HFFc6 (cell line): ENCODE measurements at regions not wholly inside any gene's neighbourhood (a gene's known extent, or its start where the extent isn't known, plus 50 kb on each side); places are given as distances from the start of the nearest gene placed in this dataset.
"Not testable (repeated sequence)": the region's sequence is repeated elsewhere in the genome, so short reads cannot be mapped to it uniquely, and the experiment has no call there.

Experiments used
- DNase-seq: peaks from one replicate; pipeline ENCODE4 v3.0.0-alpha.2; 2018
- H3K27ac Mint-ChIP-seq: 2 replicates; pipeline ENCODE4 v1.8.0; 2020; ENCODE audit warnings: mild to moderate bottlenecking, mixed read lengths
- H3K27me3 Mint-ChIP-seq: 2 replicates; pipeline ENCODE4 v1.8.0; 2021; ENCODE audit warnings: mild to moderate bottlenecking, moderate library complexity, mixed read lengths; ENCODE audit not compliant: insufficient read depth
- H3K36me3 Mint-ChIP-seq: 2 replicates; pipeline ENCODE4 v1.8.0; 2021; ENCODE audit warnings: low read depth, mixed read lengths
- H3K4me1 Mint-ChIP-seq: 2 replicates; pipeline ENCODE4 v1.8.0; 2020; ENCODE audit warnings: low read depth, mixed read lengths
- H3K4me3 Mint-ChIP-seq: 2 replicates; pipeline ENCODE4 v1.8.0; 2020; ENCODE audit warnings: mild to moderate bottlenecking, moderate library complexity, mixed read lengths
- H3K9me3 Mint-ChIP-seq: 2 replicates; pipeline ENCODE4 v1.8.0; 2020; ENCODE audit warnings: mild to moderate bottlenecking, mixed read lengths
- TF ChIP-seq, protein P1 (sequence below): fragments of 200-600 bp; sonication (generic); IDR thresholded peaks from 2 replicates; pipeline ENCODE4 v1.5.0; 2021; ENCODE audit warnings: antibody characterized with exemption, mild to moderate bottlenecking

DNA sequence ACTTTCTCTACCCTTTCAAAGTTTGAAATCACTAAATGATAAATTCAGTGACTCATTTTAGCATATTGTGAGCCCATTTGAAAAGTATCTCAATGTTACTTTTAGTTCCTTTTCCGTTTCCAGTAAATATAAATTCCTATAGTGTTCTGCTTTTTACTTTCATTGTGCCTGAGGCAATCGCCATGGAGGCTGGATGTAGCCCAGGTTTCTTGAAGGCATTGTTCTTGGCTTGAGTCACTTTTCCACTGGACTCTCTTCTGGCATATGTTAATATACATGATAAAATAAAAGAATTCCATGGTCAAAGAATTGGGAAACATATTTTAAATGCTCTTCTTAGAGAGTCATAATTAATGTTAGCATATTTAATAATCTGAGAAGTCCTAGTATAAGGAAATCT, 327.0 kb downstream of the IZUMO3 start:
- Mint-ChIP-seq H3K4me3 (no peak overlapping the region), H3K27ac (no peak overlapping the region), H3K4me1 (no peaks in the 10 kb centered on the region), H3K36me3 (no peaks in the 10 kb centered on the region), H3K9me3 (peaks cover 14% of the 10 kb centered on the region), H3K27me3 (peaks cover 2% of the 10 kb centered on the region; the same call in 1 of the 2 replicates)
- TF ChIP-seq, protein P1, sequence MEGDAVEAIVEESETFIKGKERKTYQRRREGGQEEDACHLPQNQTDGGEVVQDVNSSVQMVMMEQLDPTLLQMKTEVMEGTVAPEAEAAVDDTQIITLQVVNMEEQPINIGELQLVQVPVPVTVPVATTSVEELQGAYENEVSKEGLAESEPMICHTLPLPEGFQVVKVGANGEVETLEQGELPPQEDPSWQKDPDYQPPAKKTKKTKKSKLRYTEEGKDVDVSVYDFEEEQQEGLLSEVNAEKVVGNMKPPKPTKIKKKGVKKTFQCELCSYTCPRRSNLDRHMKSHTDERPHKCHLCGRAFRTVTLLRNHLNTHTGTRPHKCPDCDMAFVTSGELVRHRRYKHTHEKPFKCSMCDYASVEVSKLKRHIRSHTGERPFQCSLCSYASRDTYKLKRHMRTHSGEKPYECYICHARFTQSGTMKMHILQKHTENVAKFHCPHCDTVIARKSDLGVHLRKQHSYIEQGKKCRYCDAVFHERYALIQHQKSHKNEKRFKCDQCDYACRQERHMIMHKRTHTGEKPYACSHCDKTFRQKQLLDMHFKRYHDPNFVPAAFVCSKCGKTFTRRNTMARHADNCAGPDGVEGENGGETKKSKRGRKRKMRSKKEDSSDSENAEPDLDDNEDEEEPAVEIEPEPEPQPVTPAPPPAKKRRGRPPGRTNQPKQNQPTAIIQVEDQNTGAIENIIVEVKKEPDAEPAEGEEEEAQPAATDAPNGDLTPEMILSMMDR = no peak
- DNase-seq = no peak

DNA sequence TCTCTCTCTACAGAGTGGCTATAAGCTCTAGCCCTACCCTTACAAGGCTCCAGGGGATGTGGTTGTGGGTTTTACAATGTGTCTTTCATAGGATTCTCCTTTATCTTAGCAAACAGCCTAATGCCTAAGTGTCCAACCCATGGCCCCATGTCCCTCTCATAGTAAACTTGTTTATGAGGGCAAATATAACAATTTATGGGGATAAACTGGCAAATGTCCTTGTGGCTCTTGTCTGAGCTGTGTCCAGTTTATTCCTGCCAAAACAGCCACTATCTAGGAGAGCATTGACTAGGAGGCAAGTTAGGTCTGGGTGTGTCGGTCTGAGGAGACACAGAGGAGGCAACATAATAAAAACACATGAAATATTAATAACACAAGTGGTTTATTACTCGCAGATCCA, 335.1 kb downstream of the IZUMO3 start:
- Mint-ChIP-seq H3K4me1 (no peaks in the 10 kb centered on the region), H3K36me3 (no peaks in the 10 kb centered on the region), H3K4me3 (no peak overlapping the region), H3K9me3 (peaks cover 53% of the 10 kb centered on the region), H3K27ac (no peak overlapping the region), H3K27me3 (no peaks in the 10 kb centered on the region)
- TF ChIP-seq, protein P1 = no peak
- no peak for DNase-seq

DNA sequence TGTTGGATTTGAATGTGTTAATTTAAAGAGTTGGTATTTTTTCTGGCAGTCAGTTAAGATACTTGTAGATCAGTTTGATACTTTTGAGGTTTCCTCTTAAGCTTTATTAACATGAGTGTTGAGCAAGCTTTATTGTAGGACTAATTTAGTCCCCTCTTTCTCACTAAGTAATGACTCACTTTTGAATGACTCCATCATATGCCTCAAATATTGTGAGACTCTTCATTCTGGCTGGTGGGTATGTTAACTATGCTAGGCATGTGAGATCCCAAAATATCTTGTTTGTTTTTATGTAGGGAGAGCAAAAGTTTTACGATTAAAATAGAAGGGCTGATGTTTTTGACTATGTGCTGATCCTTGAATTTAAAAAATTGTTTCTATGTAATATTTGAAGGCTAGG, 355.7 kb downstream of the IZUMO3 start:
- no peak for DNase-seq
- H3K27me3 Mint-ChIP-seq = no peaks in the 10 kb centered on the region
- H3K36me3 Mint-ChIP-seq = no peaks in the 10 kb centered on the region; the same call in 1 of the 2 replicates
- TF ChIP-seq, protein P1 = no peak
- H3K4me1 Mint-ChIP-seq = no peaks in the 10 kb centered on the region
- no peak overlapping the region for H3K27ac Mint-ChIP-seq
- H3K9me3 Mint-ChIP-seq = peaks cover 39% of the 10 kb centered on the region
- H3K4me3 Mint-ChIP-seq = no peak overlapping the region

DNA sequence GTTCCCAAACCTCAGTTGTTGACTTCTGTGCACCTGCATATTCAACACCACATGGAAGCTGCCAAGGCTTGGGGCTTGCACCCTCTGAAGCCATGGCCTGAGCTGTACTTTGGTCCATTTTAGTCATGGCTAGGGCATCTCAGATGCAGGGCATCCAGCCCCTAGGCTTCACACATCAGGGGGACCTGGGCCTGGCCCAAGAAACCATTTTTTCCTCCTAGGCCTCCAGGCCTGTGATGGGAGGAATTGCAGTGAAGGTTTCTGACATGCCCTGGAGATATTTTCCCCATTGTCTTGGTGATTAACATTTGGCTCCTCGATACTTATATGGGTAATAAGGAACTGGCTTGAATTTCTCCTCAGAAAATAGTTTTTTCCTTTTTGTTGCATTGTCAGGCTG, 354.5 kb upstream of the ELAVL2 start:
- not testable (repeated sequence) for H3K27ac Mint-ChIP-seq, H3K4me1 Mint-ChIP-seq, DNase-seq, H3K4me3 Mint-ChIP-seq, H3K27me3 Mint-ChIP-seq, H3K36me3 Mint-ChIP-seq
- H3K9me3 Mint-ChIP-seq = peaks cover 60% of the 10 kb centered on the region

DNA sequence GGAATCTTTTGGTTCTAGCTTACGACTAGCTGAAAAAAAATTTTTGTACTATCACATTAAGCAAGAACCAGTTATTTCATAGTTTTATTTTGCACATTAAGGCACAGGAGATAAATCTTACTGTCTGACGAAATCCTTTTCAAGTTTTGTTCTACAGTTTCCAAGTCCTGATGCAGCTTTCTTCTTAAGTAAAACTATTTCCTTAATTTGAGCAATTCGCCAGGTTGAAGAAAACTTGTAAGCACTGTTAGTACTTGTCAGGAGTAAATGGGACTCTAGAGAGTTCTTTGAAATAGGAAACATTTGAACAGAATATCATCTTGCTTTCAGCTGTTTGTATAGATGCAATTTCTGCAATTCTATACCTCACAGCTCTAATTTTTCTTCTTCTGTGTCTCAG, 318.8 kb upstream of the ELAVL2 start:
- Mint-ChIP-seq H3K4me1 (no peaks in the 10 kb centered on the region), H3K27ac (no peak overlapping the region), H3K36me3 (no peaks in the 10 kb centered on the region), H3K9me3 (peaks cover 23% of the 10 kb centered on the region), H3K4me3 (no peak overlapping the region), H3K27me3 (no peaks in the 10 kb centered on the region)
- TF ChIP-seq, protein P1 = no peak
- no peak for DNase-seq

DNA sequence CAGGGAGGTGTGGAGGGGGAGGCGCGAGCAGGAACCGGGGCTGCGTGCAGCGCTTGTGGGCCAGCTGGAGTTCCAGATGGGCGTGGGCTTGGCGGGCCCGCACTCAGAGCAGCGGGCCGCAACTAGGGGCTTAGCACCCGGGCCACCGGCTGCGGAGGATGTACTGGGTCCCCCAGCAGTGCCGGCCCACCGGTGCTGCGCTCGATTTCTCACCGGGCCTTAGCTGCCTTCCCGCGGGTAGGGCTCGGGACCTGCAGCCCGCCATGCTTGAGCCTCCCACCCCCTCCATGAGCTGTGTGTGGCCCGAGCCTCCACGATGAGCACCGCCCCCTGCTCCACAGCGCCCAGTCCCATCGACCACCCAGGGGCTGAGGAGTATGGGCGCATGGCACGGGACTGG, 309.0 kb upstream of the ELAVL2 start:
- not testable (repeated sequence) for H3K27ac Mint-ChIP-seq, DNase-seq, H3K4me3 Mint-ChIP-seq, H3K27me3 Mint-ChIP-seq, H3K4me1 Mint-ChIP-seq, H3K36me3 Mint-ChIP-seq
- peaks cover 22% of the 10 kb centered on the region for H3K9me3 Mint-ChIP-seq

DNA sequence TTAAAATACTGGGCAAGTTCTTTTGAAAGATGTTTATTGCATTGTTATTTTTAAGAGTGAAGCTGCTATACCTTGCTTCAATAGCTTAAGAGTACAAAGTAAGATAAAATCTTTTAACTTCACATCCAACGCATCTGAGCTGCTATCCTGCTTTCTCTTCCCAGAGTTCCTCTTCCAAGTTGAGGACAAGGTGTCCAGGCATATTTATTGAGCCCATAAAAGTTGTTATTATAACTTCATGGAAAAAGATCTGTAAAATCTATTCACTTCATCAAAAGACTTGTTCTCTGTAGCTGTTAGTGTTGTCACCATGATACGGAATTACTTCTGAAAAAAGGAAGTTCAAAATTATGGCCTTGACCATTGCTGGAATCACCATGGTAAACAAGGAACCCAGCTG, 306.2 kb upstream of the ELAVL2 start:
- no peak overlapping the region for H3K4me3 Mint-ChIP-seq
- no peaks in the 10 kb centered on the region; the same call in 1 of the 2 replicates for H3K36me3 Mint-ChIP-seq
- peaks cover 24% of the 10 kb centered on the region for H3K9me3 Mint-ChIP-seq
- no peaks in the 10 kb centered on the region for H3K4me1 Mint-ChIP-seq
- DNase-seq = no peak
- TF ChIP-seq, protein P1 = no peak
- H3K27ac Mint-ChIP-seq = no peak overlapping the region
- H3K27me3 Mint-ChIP-seq = no peaks in the 10 kb centered on the region
